ENCODE measurements at regions not wholly inside any gene's neighbourhood (a gene's known extent, or its start where the extent isn't known, plus 50 kb on each side); places are given as distances from the start of the nearest gene placed in this dataset.

GRCh38 chr4:127311924-127312323, 320.8 kb upstream of the INTU start:
- RAD21 ChIA-PET (ENCODE audit: unreplicated experiment) = no interaction called here
- POLR2A ChIA-PET = no interaction called here
- Histone ChIP-seq H3K27ac (ENCODE audit: control insufficient read depth, insufficient read depth) (no peak overlapping the region), H3K4me1 (ENCODE audit: control insufficient read depth, insufficient read depth, low read length) (no peaks in the 10 kb centered on the region), H3K4me2 (ENCODE audit: control insufficient read depth, insufficient read depth) (no peak overlapping the region), H3K4me3 (no peak overlapping the region), H2AFZ (ENCODE audit: control insufficient read depth, low read depth, low read length) (no peak overlapping the region), H4K20me1 (ENCODE audit: control insufficient read depth, insufficient read depth) (no peaks in the 10 kb centered on the region), H3K36me3 (ENCODE audit: control insufficient read depth in 2 of 2, insufficient read depth in 2 of 2, low read length in 1 of 2) (no peaks in the 10 kb centered on the region), H3K9ac (ENCODE audit: control insufficient read depth, insufficient read depth, low read length) (no peak overlapping the region), H3K79me2 (ENCODE audit: control insufficient read depth, insufficient read depth, low read length) (no peaks in the 10 kb centered on the region), H3K9me3 (replicated peaks; ENCODE audit: control insufficient read depth, insufficient read depth, low read length) (no peaks in the 10 kb centered on the region), H3K27me3 (replicated peaks in 1 of 2; ENCODE audit: control insufficient read depth in 2 of 2, insufficient read depth in 2 of 2, low read length in 1 of 2) (no peaks in the 10 kb centered on the region)
- intact Hi-C loops (cut with micrococcal nuclease; ENCODE audit: unreplicated experiment) = no loop called here
- in situ Hi-C loops (cut with MboI) = no loop called here
- ATAC-seq (no peak), FAIRE-seq (no peak), DNase-seq (ENCODE audit: low read depth, low spot score) (no peak)
- CTCF ChIA-PET = no interaction called here
- WGBS (ENCODE audit: insufficient coverage, insufficient replicate concordance, low lambda C conversion rate, missing lambda C conversion rate) = 83% methylated on average over 8 of the region's 8 CpGs
- no TSS peak for BruUV-seq (replicated peaks)
- SMC1A ChIA-PET (ENCODE audit: uncharacterized antibody, unreplicated experiment) = no interaction called here
- TF ChIP-seq ZZZ3 (IDR thresholded peaks at IDR 0.05; ENCODE audit: control insufficient read depth, insufficient read length, low read depth) (no peak), EGR1 (IDR thresholded peaks at IDR 0.05; ENCODE audit: borderline replicate concordance in 1 of 2, low read depth in 2 of 2, low read length in 2 of 2) (no peak), MTA3 (IDR thresholded peaks at IDR 0.05; ENCODE audit: borderline replicate concordance, low read length) (no peak), DPF2 (IDR thresholded peaks at IDR 0.05) (no peak), CBX3 (IDR thresholded peaks at IDR 0.05; ENCODE audit: borderline replicate concordance, low read depth) (no peak), CEBPZ (IDR thresholded peaks at IDR 0.05; ENCODE audit: low read depth, low read length) (no peak)
